GOT3 (cell line): ENCODE measurements at regions not wholly inside any gene's neighbourhood (a gene's known extent, or its start where the extent isn't known, plus 50 kb on each side); places are given as distances from the start of the nearest gene placed in this dataset.
A peak's percentile ranks its signal among the peaks of the same experiment; 100 is the strongest.

Experiments used
- DNase-seq: peaks from one replicate; lab custom pipeline; 2025; ENCODE audit warnings: mixed read lengths; lab: John Stamatoyannopoulos, UW

- DNase-seq = no peak
These were observed 52.3 kb upstream of the SNTG2 start for GRCh38 chr2:898319-898718.

GRCh38 chr2:897091-897490 lies 53.6 kb upstream of the SNTG2 start:
- DNase-seq = no peak

- no peak for DNase-seq
These were observed 57.3 kb upstream of the SNTG2 start for GRCh38 chr2:893311-893710.

GRCh38 chr2:892892-893291 lies 57.8 kb upstream of the SNTG2 start:
- DNase-seq = no peak

GRCh38 chr2:892401-892800 lies 58.2 kb upstream of the SNTG2 start:
- no peak for DNase-seq

GRCh38 chr2:891734-892133 lies 58.9 kb upstream of the SNTG2 start:
- no peak for DNase-seq

GRCh38 chr2:890791-891190 lies 59.9 kb upstream of the SNTG2 start:
- DNase-seq = peak; percentile 24

GRCh38 chr2:890214-890613 lies 60.4 kb upstream of the SNTG2 start:
- DNase-seq = no peak

GRCh38 chr2:888906-889566 lies 61.6 kb upstream of the SNTG2 start:
- DNase-seq = no peak

- no peak for DNase-seq
These were observed 62.3 kb upstream of the SNTG2 start for GRCh38 chr2:888211-888801.

GRCh38 chr2:887639-888038 lies 63.0 kb upstream of the SNTG2 start:
- DNase-seq = no peak

GRCh38 chr2:886072-887022 lies 64.3 kb upstream of the SNTG2 start:
- no peak for DNase-seq

- no peak for DNase-seq
These were observed 65.2 kb upstream of the SNTG2 start for GRCh38 chr2:885230-886071.

GRCh38 chr2:883803-884748 lies 66.6 kb upstream of the SNTG2 start:
- DNase-seq = no peak

GRCh38 chr2:883260-883802 lies 67.3 kb upstream of the SNTG2 start:
- DNase-seq = no peak

GRCh38 chr2:881204-881918 lies 69.3 kb upstream of the SNTG2 start:
- no peak for DNase-seq

GRCh38 chr2:880201-880970 lies 70.3 kb upstream of the SNTG2 start:
- DNase-seq = no peak

GRCh38 chr2:879540-879939 lies 71.1 kb upstream of the SNTG2 start:
- DNase-seq = no peak
